ENCODE measurements at regions not wholly inside any gene's neighbourhood (a gene's known extent, or its start where the extent isn't known, plus 50 kb on each side); places are given as distances from the start of the nearest gene placed in this dataset.

DNA sequence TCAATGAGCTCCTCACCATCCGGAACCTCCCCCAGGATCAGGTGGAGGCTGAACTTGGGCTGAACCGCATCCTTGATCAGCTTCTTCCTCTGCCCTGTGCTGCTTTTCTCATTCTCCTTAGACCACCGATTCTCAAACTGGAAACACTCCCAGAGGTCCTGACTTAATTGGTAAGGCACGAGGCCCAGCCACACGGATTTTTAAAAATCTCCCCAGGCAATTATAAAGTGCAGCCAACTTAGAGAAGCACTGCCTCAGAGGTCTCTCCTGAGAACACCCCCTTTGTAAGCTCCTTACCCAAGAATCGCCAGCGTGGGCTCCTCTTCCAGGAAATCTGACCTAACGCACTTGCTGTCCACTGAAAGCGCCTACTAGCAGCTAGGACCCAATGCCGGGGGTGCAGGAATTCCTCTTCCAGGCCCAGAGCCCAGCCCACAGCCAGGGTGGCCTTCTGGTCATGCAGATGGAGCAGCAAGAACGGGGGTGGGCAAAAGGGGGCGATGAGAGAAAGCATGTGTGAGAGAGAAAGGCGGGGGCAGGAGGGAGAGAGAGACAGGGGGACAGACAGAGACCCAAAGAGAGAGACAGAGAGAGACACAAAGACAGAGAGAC is 66.9 kb upstream of the CACNA1A start:
- TF ChIP-seq EZH2 (IDR thresholded peaks at IDR 0.05; ENCODE audit: borderline replicate concordance, low read depth, low read length, poor library complexity, severe bottlenecking): no peak
- TF ChIP-seq, protein P1, sequence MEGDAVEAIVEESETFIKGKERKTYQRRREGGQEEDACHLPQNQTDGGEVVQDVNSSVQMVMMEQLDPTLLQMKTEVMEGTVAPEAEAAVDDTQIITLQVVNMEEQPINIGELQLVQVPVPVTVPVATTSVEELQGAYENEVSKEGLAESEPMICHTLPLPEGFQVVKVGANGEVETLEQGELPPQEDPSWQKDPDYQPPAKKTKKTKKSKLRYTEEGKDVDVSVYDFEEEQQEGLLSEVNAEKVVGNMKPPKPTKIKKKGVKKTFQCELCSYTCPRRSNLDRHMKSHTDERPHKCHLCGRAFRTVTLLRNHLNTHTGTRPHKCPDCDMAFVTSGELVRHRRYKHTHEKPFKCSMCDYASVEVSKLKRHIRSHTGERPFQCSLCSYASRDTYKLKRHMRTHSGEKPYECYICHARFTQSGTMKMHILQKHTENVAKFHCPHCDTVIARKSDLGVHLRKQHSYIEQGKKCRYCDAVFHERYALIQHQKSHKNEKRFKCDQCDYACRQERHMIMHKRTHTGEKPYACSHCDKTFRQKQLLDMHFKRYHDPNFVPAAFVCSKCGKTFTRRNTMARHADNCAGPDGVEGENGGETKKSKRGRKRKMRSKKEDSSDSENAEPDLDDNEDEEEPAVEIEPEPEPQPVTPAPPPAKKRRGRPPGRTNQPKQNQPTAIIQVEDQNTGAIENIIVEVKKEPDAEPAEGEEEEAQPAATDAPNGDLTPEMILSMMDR (conservative IDR thresholded peaks at IDR 0.05; ENCODE audit: low read depth, low read length): no peak
